ENCODE measurements at regions not wholly inside any gene's neighbourhood (a gene's known extent, or its start where the extent isn't known, plus 50 kb on each side); places are given as distances from the start of the nearest gene placed in this dataset.

GRCh38 chr4:10959586-10959985, 275.0 kb upstream of the CLNK start:
- no peak overlapping the region for H2AK9ac ChIP-seq (replicated peaks; ENCODE audit: low read depth, low read length, poor library complexity)
- no peak overlapping the region for H2BK120ac ChIP-seq (ENCODE audit: low read depth, low read length)
- no peak overlapping the region for H3K23ac ChIP-seq (ENCODE audit: low read depth, low read length)
- no peaks in the 10 kb centered on the region for H3K79me1 ChIP-seq (ENCODE audit: low read depth in 1 of 2, low read length in 2 of 2)
- dilution Hi-C loops (cut with HindIII; ENCODE audit: low sequenced_read_pairs, unreplicated experiment) (no loop called here), in situ Hi-C loops (cut with MboI; ENCODE audit: low sequenced_read_pairs) (no loop called here), intact Hi-C loops (cut with micrococcal nuclease) (no loop called here)
- H3K18ac ChIP-seq (ENCODE audit: low read depth, low read length): no peak overlapping the region
- POLR2A ChIA-PET (ENCODE audit: unreplicated experiment): no interaction called here
- TF ChIP-seq MAZ (IDR thresholded peaks at IDR 0.05; ENCODE audit: borderline replicate concordance, low read depth, low read length): no peak
- H2BK20ac ChIP-seq (ENCODE audit: low read depth, low read length): no peak overlapping the region
- H4K20me1 ChIP-seq (ENCODE audit: insufficient read depth, low read length): no peaks in the 10 kb centered on the region
- H2BK15ac ChIP-seq (ENCODE audit: low read depth, low read length): no peak overlapping the region
- H4K91ac ChIP-seq (ENCODE audit: insufficient read depth, low read depth, low read length): no peak overlapping the region
- no peak overlapping the region for H4K5ac ChIP-seq (ENCODE audit: low read depth, low read length)
- H3K9ac ChIP-seq (ENCODE audit: low read depth, low read length): no peak overlapping the region
- H3K36me3 ChIP-seq (ENCODE audit: control insufficient read depth, insufficient read depth, low read length): no peaks in the 10 kb centered on the region
- H3K4me2 ChIP-seq (ENCODE audit: low read depth, low read length): no peak overlapping the region
- no peak overlapping the region for H2AK5ac ChIP-seq (ENCODE audit: low read depth, low read length)
- H3K4ac ChIP-seq (ENCODE audit: low read depth, low read length): no peak overlapping the region
- CTCF ChIA-PET: no interaction called here
- no peaks in the 10 kb centered on the region for H3K27me3 ChIP-seq (ENCODE audit: control insufficient read depth, insufficient read depth, low read length)
- H3K4me1 ChIP-seq (ENCODE audit: control insufficient read depth, insufficient read depth, low read length): no peaks in the 10 kb centered on the region
- H3K4me3 ChIP-seq (ENCODE audit: insufficient read depth, low read depth, low read length): no peak overlapping the region
- no peak for DNase-seq
- H3K9me1 ChIP-seq (ENCODE audit: insufficient read depth, low read length): no peaks in the 10 kb centered on the region
- WGBS, 2 experiments (ENCODE audit: extremely low coverage in 2 of 2, insufficient read length in 1 of 2): 100% methylated on average over 1 of the region's 1 CpG; no CpG with 5 or more reads in 1 of the 2 experiments
- H2BK5ac ChIP-seq (ENCODE audit: low read depth, low read length, poor library complexity, severe bottlenecking): no peak overlapping the region
- no peak overlapping the region for H4K8ac ChIP-seq (ENCODE audit: low read depth in 2 of 2, low read length in 2 of 2)
- no peak overlapping the region for H2AFZ ChIP-seq (replicated peaks; ENCODE audit: low read length, poor library complexity)
- no peak overlapping the region for H3K14ac ChIP-seq (replicated peaks; ENCODE audit: low read depth, low read length)
- no peak overlapping the region for H3K27ac ChIP-seq (ENCODE audit: insufficient read depth, low read length)
- no TSS peak for BruUV-seq (replicated peaks)
- no peak for ATAC-seq (ENCODE audit: low read depth)
- no peak overlapping the region for H3K56ac ChIP-seq (ENCODE audit: extremely low read depth, insufficient read depth, low read length)
- peaks cover 8% of the 10 kb centered on the region for H3K9me3 ChIP-seq (ENCODE audit: control insufficient read depth, insufficient read depth, low read length)

Data from IMR-90 (cell line).